GM19035 (cell line): ENCODE measurements at regions not wholly inside any gene's neighbourhood (a gene's known extent, or its start where the extent isn't known, plus 50 kb on each side); places are given as distances from the start of the nearest gene placed in this dataset.
"Not testable (repeated sequence)": the region's sequence is repeated elsewhere in the genome, so short reads cannot be mapped to it uniquely, and the experiment has no call there.

Experiments
- ATAC-seq: cut with Tn5 transposase; IDR thresholded peaks from one replicate; pipeline ENCODE4 v1.9.1; 2021; ENCODE audit not compliant: unreplicated experiment

GRCh38 chr1:21385022-21385421 lies 54.9 kb upstream of the NBPF3 start:
- no peak for ATAC-seq

DNA sequence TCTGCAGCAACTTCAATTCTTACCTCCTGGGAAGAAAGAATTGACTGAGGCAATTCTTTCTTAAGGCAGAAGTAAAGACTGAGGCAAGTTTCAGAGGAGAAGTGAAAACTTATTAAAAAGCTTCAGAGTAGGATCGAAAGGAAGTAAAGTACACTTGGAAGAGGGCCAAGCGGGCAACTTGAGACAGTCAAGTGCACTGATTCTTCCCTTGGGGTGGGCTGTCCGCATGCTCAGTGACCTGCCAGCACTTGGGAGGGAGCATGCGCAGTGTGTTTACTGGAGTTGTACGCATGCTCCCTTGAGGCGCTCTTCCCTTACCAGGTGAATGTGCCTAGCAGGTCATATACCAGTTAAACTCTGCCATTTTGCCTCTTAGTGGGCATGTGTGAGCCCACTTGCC lies 55.3 kb upstream of the NBPF3 start:
- no peak for ATAC-seq

DNA sequence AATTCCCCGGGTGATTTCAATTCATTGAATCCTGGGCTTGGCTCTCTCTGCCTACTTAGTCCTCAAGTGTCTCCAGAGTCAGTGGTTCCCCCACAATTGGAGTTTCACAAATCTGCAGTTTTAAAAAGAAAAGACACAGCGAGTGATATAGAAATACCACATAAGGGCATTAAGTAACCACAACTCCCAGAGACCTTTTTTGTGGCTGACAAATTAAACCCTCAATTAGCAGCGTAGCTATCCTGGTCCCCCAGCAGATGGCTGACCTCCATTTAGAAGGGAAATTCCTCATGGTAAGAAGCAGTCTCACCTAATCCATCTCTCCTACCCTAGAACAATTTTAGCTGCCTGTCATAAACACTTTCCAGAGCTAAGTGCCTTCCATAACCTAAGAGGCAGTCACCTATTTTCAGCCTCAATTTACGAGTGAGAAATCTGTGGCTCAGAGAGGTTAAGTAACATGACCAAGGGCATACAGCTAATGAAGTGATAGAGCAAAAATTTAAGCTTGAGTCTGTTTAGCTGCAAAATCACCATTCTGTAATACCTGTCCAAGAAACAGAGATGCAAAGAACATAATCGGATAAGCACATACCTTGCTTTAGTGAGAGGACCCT lies 56.0 kb upstream of the NBPF3 start:
- no peak for ATAC-seq

GRCh38 chr1:21381354-21381753 lies 58.6 kb upstream of the NBPF3 start:
- no peak for ATAC-seq

DNA sequence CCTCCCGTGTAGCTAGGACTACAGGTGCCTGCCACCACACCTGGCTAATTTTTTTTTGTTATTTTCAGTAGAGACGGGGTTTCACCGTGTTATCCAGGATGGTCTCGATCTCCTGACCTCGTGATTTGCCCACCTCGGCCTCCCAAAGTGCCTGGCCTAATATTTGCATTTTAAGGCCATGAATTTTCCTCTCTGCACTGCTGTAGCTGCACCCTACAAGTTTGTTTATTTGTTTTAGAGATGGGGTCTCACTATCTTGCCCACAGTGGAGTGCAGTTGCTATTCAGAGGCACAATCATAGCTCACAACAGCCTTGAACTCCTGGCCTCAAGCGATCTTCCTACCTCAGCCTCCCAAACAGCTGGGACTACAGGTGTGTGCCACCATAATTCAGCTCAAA lies 59.8 kb upstream of the NBPF3 start:
- not testable (repeated sequence) for ATAC-seq

GRCh38 chr1:21379571-21379970 lies 60.4 kb upstream of the NBPF3 start:
- ATAC-seq: no peak

DNA sequence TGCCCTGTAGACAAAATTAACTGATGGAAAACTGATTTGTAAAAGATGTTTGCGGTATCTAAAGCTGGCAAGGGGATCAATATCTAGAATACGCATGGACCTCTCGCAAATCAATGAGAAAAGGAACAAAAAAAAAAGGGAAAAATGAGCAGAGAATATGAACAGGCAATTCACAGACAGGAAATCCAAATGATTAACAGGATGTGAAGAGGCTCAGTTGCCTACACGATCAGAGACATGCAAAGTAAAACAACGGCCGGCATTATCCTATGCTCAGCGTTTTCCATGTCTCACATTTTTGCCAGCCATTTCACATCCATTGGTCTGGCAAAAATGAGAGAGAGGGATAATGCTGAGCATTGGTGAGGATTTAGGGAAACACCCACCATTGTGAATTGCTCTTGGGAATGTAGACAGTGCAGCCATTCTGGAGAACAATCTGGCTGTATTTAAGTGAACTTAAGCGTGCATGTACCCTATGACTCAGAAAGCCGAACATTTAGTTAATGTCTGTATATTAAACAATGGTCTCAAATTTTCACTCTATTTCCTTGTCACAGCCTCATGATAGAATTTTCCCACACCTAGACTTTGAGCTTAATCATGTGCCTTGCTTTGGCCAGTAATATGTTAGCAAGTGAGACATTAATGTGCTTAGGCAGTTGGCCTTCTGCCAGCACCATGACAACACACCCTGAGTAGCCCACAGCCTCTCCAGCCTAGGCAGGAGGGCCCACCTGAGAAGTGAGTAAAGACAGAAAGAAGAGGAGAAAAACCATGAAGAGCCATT lies 61.0 kb upstream of the NBPF3 start:
- no peak for ATAC-seq

GRCh38 chr1:21372383-21372782 lies 67.6 kb upstream of the NBPF3 start:
- ATAC-seq: no peak

DNA sequence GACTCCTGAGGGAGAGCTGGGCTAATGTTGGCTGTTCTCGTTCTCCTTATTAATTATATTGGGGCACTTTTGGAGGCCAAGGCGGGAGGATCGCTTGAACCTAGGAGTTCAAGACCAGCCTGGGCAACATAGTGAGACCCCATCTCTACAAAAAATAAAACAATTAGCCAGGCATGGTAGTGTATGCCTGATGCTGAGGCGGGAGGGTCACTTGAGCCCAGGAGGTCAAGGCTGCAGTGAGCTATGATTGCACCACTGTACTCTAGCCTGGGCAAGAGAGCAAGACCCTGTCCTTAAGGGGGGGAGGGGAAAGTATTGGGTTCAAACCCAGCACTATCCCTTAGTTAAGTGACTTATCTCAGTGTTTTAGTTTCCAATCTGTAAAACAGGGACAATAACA lies 70.0 kb upstream of the NBPF3 start:
- no peak for ATAC-seq

DNA sequence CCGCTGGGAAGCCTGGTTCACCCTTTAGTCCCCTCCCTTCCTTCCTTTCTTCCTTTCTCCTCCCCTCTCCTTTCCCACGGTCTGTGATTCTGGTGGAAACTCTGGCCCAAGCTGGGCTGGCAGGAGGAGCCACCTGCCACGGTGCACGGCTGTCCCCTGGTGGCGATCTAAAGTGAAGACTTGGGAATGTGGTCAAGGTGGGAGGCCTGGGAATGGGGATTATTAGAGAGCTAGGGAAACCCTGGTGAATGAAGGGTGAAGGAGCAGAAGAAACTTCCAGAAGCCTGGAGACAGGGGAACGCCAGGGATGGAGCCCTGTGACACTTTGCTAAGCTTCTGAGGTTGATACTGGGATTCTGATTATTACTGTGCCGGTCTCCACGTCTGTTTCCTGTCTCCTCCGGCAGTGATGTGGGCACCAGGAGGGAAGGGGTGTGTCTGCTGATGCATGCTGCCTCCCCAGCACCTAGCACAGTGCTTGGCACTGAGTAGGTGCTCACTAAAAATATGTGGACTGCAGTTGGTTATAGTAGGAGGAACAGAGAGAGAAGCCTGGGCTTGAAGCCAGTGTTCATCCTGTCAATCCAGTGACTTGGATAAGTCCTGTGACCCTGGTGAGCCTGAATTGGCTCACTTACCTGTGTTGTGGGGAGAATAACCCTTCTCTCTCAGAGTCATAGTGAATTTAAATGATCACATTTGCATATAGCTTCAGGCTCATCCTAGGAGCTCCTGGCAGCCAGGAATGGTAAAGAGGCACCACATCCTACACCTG lies 71.2 kb upstream of the NBPF3 start:
- ATAC-seq: no peak

- ATAC-seq: not testable (repeated sequence)
Measured at GRCh38 chr1:21367973-21368514, 71.9 kb upstream of the NBPF3 start.

DNA sequence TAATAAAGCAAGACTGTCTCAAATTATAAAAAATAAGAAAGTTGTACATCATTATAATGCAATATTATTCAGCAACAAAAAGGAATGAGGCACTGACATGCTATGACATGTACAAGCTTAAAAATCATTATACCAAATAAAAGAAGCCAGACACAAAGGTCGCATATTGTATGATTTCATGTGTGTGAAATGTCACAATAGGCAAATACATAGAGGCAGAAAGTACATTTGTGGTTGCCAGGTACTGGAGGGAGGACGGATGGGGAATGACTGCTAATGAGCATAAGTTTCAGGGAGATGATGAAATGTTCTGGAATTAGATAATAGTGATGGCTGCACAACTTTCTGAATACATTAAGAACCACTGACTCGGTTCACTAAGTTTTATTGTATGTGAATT lies 73.6 kb upstream of the NBPF3 start:
- no peak for ATAC-seq

- no peak for ATAC-seq
Measured at GRCh38 chr1:21365036-21365435, 74.8 kb upstream of the ECE1 start.

- ATAC-seq: no peak
Measured at GRCh38 chr1:21362096-21362495, 71.8 kb upstream of the ECE1 start.

- ATAC-seq: no peak
Measured at GRCh38 chr1:21361506-21361905, 71.2 kb upstream of the ECE1 start.

DNA sequence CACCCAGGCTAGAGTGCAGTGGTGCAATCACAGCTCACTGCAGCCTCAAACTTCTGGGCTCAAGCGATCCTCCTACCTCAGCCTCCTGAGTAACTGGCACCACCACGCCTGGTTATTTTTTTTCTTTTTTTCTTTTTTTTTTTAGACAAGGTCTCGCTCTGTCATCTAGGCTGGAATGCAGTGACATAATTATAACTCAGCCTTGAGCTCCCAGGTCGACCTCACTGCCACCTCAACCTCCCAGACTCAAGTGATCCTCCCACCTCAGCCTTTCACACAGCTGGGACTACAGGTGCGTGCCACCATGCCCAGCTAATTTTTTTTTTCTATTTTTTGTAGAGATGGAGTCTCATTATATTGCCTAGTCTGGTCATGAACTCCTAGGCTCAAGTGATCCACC lies 66.9 kb upstream of the ECE1 start:
- ATAC-seq: no peak

- no peak for ATAC-seq
Measured at GRCh38 chr1:21355956-21356355, 65.7 kb upstream of the ECE1 start.

GRCh38 chr1:21352586-21352985 lies 62.3 kb upstream of the ECE1 start:
- ATAC-seq: no peak

DNA sequence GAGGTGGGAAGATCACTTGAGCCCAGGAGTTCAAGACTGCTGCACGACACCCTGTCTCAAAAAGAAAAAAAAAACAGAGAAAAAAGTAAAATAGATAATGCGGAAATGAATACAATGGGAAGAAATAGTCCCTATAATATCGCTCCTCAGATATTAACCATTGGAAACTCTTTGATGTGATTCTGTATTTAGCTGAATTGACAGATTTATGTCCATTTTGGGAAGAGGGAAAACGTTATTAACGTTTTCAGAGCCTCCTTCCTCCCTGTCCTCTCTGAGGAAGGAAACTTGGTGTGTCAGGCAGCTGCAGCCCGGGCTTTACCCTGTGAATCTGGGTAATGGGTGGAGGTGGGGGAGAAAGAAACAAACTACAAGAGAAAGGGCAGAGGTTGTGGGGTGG lies 61.6 kb upstream of the ECE1 start:
- no peak for ATAC-seq

DNA sequence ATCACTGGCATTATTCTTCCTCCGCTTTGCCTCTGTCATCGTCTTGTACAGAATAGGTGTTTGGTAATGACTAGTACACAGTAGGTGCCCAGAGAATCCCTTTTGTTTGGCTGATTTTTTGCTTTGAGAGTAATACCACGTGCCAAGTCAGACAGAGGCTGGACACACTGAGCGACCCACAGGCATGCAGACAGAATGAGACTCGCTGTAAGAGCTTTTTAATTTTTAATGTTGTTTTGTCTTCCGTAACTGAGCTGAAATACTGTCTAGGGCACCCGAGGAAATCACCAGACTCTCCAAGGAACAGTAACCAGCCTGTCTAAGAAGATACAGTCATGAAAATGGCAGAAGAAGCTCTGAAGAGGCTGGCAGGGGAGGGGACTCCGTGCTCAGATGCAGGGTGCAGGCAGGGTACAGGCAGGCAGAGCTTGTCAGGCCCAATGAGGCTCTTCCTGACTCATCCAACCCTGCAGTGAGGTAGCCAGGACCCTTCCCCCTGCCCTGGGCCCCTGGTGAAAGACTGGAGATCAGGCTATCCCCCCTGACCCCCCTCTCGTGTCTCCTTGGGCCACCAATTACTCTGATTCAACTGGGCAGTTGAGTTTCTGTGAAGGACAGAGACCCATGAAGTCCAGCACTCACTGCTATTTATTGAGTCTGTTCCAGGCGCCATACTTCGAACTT lies 60.1 kb upstream of the ECE1 start:
- no peak for ATAC-seq

DNA sequence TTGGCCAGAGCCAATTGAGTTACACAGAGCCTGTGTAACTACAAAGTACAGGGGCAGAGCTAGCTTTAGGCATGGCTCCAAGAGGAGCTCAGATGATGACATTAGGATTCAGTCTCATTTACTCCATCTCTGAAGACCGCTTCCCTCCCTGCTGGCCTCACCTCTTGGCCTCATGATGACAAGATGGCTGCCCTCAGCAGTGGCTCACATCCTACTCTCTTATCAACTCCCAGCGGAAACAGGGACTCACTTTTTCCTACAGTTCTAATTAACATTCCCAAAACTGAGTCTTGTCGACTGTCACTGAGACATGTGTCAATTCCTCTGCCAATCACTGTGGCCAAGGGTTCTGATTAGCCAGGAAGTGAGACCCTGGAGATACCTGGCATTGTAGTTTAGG lies 59.4 kb upstream of the ECE1 start:
- ATAC-seq: no peak
